Uterus (tissue), 2 donors: ENCODE measurements at regions not wholly inside any gene's neighbourhood (a gene's known extent, or its start where the extent isn't known, plus 50 kb on each side); places are given as distances from the start of the nearest gene placed in this dataset.

Experiments
- CTCF ChIP-seq, 4 experiments: fragments of 200-600 bp in 2 of 4; fragments of 450-650 bp in 2 of 4; sonication (generic) in 2 of 4; IDR thresholded peaks; one replicate each; pipeline ENCODE4 v1.5.1; 2016 to 2019; ENCODE audit warnings: antibody characterized with exemption in 4 of 4, mild to moderate bottlenecking in 2 of 4, moderate library complexity in 1 of 4
- POLR2A ChIP-seq, 2 donors: fragments of 450-650 bp; IDR thresholded peaks; one replicate each; pipeline ENCODE4 v1.6.1; 2016; ENCODE audit warnings: antibody characterized with exemption in 2 of 2, mild to moderate bottlenecking in 1 of 2, moderate library complexity in 1 of 2

GRCh38 chr1:219505886-219506285, 107.0 kb downstream of the ZC3H11B start:
- TF ChIP-seq CTCF (IDR thresholded peaks at IDR 0.05) (no peak), POLR2A (IDR thresholded peaks at IDR 0.05) (no peak)
